Adrenal gland (tissue), 5 donors: ENCODE measurements at regions not wholly inside any gene's neighbourhood (a gene's known extent, or its start where the extent isn't known, plus 50 kb on each side); places are given as distances from the start of the nearest gene placed in this dataset.

Experiments
- CTCF ChIP-seq, 6 experiments: fragments of 450-650 bp in 4 of 6; fragments of 200-600 bp in 2 of 6; sonication (generic) in 1 of 6; IDR thresholded peaks; 1 replicate in 5 of 6; 2 replicates in 1 of 6; pipeline versions ENCODE4 v1.5.1 to v1.8.0; 2016 to 2021; ENCODE audit warnings: antibody characterized with exemption in 6 of 6, mild to moderate bottlenecking in 2 of 6, moderate library complexity in 1 of 6
- POLR2A ChIP-seq, 2 donors: fragments of 450-650 bp; IDR thresholded peaks; one replicate each; pipeline ENCODE4 v1.6.1; 2017; ENCODE audit warnings: antibody characterized with exemption in 2 of 2, mild to moderate bottlenecking in 2 of 2, moderate library complexity in 1 of 2
- donor health status: DM: no; HTN: no; CAD: no.

- no peak for TF ChIP-seq POLR2A (IDR thresholded peaks at IDR 0.05)
- TF ChIP-seq CTCF (IDR thresholded peaks at IDR 0.05), result no peak
Observed at GRCh38 chr3:64345371-64345770, 120.1 kb upstream of the PRICKLE2 start.
